ENCODE measurements at regions not wholly inside any gene's neighbourhood (a gene's known extent, or its start where the extent isn't known, plus 50 kb on each side); places are given as distances from the start of the nearest gene placed in this dataset.

DNA sequence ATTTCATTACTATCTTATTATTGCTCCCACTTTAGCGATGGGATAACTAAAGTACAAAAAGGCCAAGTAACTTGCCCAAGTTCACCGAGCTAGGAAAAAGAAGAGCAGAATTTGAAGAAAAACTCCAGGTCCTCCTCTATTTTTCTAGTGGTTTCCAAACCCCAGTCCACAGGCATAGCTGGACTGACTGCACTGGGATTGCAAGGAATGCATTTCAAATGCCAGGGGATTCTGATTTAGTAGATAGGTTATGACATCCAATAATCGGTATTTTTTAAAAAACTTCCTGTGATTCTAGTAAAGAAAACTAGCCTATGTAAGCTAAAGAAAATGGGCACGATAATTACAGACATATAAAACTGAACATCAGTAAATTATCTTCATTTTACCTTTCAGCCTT lies 62.7 kb upstream of the GALNT5 start:
- 42% methylated on average over 4 of the region's 4 CpGs for WGBS (ENCODE audit: missing lambda C conversion rate)
- ChIA-PET CTCF (interaction anchor here (1.3 kb wide), 2 partner anchors 67 to 1817 kb away, joined by 3 to 4 read pairs; no protein-coding TSS in a partner anchor), POLR2A (no interaction called here)
- H3K4me2 ChIP-seq = no peak overlapping the region
- H3K4me1 ChIP-seq = peaks cover 5% of the 10 kb centered on the region; the same call in 1 of the 3 replicates
- no peak for FAIRE-seq
- no peaks in the 10 kb centered on the region for H3K9me3 ChIP-seq
- no peak for ATAC-seq
- H3K4me3 ChIP-seq = no peak overlapping the region
- no peak for DNase-seq (ENCODE audit: low read depth in 1 of 2, low spot score in 1 of 2)
- no peak for TF ChIP-seq NR3C1 (IDR thresholded peaks at IDR 0.05)
- TF ChIP-seq ESRRA (IDR thresholded peaks at IDR 0.05; ENCODE audit: borderline replicate concordance, low read length) = no peak
- TF ChIP-seq PHF8 (IDR thresholded peaks at IDR 0.05; ENCODE audit: borderline replicate concordance, low read depth) = no peak
- no peak for TF ChIP-seq HOXB13 (CRISPR knock-in tag; IDR thresholded peaks at IDR 0.05; ENCODE audit: low read depth)
- no peak for TF ChIP-seq MAFK (IDR thresholded peaks at IDR 0.05; ENCODE audit: partially characterized antibody)
- TF ChIP-seq, protein P1, sequence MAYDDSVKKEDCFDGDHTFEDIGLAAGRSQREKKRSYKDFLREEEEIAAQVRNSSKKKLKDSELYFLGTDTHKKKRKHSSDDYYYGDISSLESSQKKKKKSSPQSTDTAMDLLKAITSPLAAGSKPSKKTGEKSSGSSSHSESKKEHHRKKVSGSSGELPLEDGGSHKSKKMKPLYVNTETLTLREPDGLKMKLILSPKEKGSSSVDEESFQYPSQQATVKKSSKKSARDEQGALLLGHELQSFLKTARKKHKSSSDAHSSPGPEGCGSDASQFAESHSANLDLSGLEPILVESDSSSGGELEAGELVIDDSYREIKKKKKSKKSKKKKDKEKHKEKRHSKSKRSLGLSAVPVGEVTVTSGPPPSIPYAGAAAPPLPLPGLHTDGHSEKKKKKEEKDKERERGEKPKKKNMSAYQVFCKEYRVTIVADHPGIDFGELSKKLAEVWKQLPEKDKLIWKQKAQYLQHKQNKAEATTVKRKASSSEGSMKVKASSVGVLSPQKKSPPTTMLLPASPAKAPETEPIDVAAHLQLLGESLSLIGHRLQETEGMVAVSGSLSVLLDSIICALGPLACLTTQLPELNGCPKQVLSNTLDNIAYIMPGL (CRISPR knock-in tag; IDR thresholded peaks at IDR 0.05; ENCODE audit: borderline replicate concordance) = no peak
- no peak for TF ChIP-seq KDM5A (IDR thresholded peaks at IDR 0.05)
- TF ChIP-seq BCL3 (IDR thresholded peaks at IDR 0.05) = no peak
- TF ChIP-seq, protein P2, sequence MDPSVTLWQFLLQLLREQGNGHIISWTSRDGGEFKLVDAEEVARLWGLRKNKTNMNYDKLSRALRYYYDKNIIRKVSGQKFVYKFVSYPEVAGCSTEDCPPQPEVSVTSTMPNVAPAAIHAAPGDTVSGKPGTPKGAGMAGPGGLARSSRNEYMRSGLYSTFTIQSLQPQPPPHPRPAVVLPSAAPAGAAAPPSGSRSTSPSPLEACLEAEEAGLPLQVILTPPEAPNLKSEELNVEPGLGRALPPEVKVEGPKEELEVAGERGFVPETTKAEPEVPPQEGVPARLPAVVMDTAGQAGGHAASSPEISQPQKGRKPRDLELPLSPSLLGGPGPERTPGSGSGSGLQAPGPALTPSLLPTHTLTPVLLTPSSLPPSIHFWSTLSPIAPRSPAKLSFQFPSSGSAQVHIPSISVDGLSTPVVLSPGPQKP (IDR thresholded peaks at IDR 0.05; ENCODE audit: low read depth, low read length) = no peak
- no peak for TF ChIP-seq EHMT2 (IDR thresholded peaks at IDR 0.05; ENCODE audit: low read depth)
- TF ChIP-seq MAZ (IDR thresholded peaks at IDR 0.05; ENCODE audit: borderline replicate concordance, low read depth, low read length) = no peak
- H3K27ac ChIP-seq = no peak overlapping the region

DNA sequence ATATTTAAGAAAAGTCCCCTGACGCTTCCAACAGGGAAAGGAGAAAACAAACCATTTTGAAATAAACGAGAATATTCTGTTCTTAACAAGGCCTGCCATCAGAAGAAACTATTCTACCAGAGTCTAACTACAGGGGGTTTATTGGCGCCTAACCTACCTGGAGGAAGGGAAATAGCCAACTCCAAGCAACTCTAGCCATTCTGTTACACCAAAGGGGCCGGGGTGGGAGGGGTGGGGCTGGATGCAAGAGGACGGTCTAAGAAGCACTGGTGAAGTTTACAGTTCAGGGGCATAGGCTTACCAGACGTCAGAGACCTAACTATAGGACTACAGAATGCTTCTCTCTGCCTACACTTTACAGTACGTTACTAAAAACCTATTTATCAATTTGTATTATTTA lies 60.5 kb upstream of the GALNT5 start:
- Histone ChIP-seq H3K9me3 (no peaks in the 10 kb centered on the region), H3K27ac (no peak overlapping the region), H3K4me3 (no peak overlapping the region), H3K4me2 (no peak overlapping the region), H3K4me1 (peaks cover 5% of the 10 kb centered on the region; the same call in 1 of the 3 replicates)
- WGBS (ENCODE audit: missing lambda C conversion rate) = 82% methylated on average over 7 of the region's 7 CpGs
- ChIA-PET POLR2A (no interaction called here), CTCF (no interaction called here)
- FAIRE-seq = no peak
- no peak for ATAC-seq
- TF ChIP-seq HOXB13 (CRISPR knock-in tag; IDR thresholded peaks at IDR 0.05; ENCODE audit: low read depth) = no peak
- no peak for TF ChIP-seq POLR2A (IDR thresholded peaks at IDR 0.05; ENCODE audit: low read length)
- TF ChIP-seq SMC3 (IDR thresholded peaks at IDR 0.05) = no peak
- no peak for DNase-seq (ENCODE audit: low read depth in 1 of 2, low spot score in 1 of 2)

DNA sequence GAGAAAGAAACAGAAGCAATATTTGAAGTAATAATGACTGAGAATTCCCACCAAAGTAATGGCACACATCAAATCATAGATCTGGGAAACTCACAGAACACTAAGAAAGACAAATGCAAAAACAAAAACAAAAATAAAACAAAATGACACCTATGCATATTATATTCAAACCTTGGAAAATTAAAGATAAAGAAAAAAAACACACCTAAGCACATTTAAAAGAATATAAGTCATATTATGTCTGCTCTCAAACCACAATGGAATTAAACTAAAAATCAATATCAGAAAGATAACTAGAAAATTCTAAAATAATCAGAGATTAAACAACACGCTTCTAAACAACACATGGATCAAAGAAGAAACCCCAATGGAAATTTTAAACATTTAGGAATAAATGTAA lies 59.7 kb upstream of the GALNT5 start:
- H3K9me3 ChIP-seq = no peaks in the 10 kb centered on the region
- no peak overlapping the region for H3K4me3 ChIP-seq
- H3K27ac ChIP-seq = no peak overlapping the region
- TF ChIP-seq HOXB5 (CRISPR knock-in tag; IDR thresholded peaks at IDR 0.05) = no peak
- TF ChIP-seq, protein P3, sequence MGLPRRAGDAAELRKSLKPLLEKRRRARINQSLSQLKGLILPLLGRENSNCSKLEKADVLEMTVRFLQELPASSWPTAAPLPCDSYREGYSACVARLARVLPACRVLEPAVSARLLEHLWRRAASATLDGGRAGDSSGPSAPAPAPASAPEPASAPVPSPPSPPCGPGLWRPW (IDR thresholded peaks at IDR 0.05) = no peak
- TF ChIP-seq KDM1A (IDR thresholded peaks at IDR 0.05; ENCODE audit: low read depth) = no peak
- peaks cover 5% of the 10 kb centered on the region; the same call in 1 of the 3 replicates for H3K4me1 ChIP-seq
- CTCF ChIA-PET = no interaction called here
- no peak overlapping the region for H3K4me2 ChIP-seq
- no peak for DNase-seq (ENCODE audit: low read depth in 1 of 2, low spot score in 1 of 2)
- ATAC-seq = no peak
- no peak for FAIRE-seq
- POLR2A ChIA-PET = no interaction called here
- WGBS (ENCODE audit: missing lambda C conversion rate) = 87% methylated on average over 1 of the region's 1 CpG

DNA sequence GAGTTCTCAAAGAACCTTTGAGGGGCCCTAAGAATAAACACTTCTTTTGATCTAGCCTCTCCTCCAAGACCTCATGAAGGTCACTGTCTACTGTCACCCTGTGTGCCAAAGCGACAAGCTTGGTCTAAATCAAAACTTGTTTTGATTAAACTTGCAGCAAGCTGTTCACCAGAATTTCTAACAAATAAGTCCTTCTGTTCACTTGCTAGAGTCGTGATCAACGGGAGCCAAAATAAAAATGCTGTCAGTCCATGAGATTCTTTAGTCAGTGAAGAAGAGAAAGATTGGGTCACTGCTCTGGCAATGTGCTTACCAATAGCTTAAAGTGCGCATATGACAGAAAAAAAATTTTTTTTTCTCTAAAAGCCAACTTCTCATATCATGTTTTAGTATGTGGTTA lies 53.9 kb upstream of the GALNT5 start:
- no peaks in the 10 kb centered on the region for H3K9me3 ChIP-seq
- POLR2A ChIA-PET = no interaction called here
- H3K4me1 ChIP-seq = no peaks in the 10 kb centered on the region
- no peak overlapping the region for H3K4me2 ChIP-seq
- ATAC-seq = no peak
- FAIRE-seq = no peak
- CTCF ChIA-PET = interaction anchor here (2.0 kb wide), 1 partner anchor 10 kb away, joined by 9 read pairs; no protein-coding TSS in a partner anchor
- WGBS (ENCODE audit: missing lambda C conversion rate) = 91% methylated on average over 4 of the region's 4 CpGs
- no peak for DNase-seq (ENCODE audit: low read depth in 1 of 2, low spot score in 1 of 2)
- no peak overlapping the region for H3K27ac ChIP-seq
- H3K4me3 ChIP-seq = no peak overlapping the region
- TF ChIP-seq, protein P4, sequence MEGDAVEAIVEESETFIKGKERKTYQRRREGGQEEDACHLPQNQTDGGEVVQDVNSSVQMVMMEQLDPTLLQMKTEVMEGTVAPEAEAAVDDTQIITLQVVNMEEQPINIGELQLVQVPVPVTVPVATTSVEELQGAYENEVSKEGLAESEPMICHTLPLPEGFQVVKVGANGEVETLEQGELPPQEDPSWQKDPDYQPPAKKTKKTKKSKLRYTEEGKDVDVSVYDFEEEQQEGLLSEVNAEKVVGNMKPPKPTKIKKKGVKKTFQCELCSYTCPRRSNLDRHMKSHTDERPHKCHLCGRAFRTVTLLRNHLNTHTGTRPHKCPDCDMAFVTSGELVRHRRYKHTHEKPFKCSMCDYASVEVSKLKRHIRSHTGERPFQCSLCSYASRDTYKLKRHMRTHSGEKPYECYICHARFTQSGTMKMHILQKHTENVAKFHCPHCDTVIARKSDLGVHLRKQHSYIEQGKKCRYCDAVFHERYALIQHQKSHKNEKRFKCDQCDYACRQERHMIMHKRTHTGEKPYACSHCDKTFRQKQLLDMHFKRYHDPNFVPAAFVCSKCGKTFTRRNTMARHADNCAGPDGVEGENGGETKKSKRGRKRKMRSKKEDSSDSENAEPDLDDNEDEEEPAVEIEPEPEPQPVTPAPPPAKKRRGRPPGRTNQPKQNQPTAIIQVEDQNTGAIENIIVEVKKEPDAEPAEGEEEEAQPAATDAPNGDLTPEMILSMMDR (IDR thresholded peaks at IDR 0.05) = no peak
- TF ChIP-seq MYC (IDR thresholded peaks at IDR 0.05; ENCODE audit: borderline replicate concordance, low read length) (no peak), BCL3 (IDR thresholded peaks at IDR 0.05) (no peak), ZNF302 (CRISPR knock-in tag; IDR thresholded peaks at IDR 0.05) (no peak), CBX2 (IDR thresholded peaks at IDR 0.05; ENCODE audit: borderline replicate concordance, low read depth) (no peak), CHD2 (IDR thresholded peaks at IDR 0.05; ENCODE audit: low read length, partially characterized antibody) (no peak), ZC3H11A (IDR thresholded peaks at IDR 0.05) (no peak), HOXA7 (CRISPR knock-in tag; IDR thresholded peaks at IDR 0.05) (no peak)

All from A549 (cell line).